GM12872 (cell line): ENCODE measurements at regions not wholly inside any gene's neighbourhood (a gene's known extent, or its start where the extent isn't known, plus 50 kb on each side); places are given as distances from the start of the nearest gene placed in this dataset.

ENCODE experiments used
- TF ChIP-seq, protein P1 (sequence below): IDR thresholded peaks from 3 replicates; pipeline ENCODE4 v1.5.1; 2011; ENCODE audit warnings: low read depth, mild to moderate bottlenecking, low read length, moderate library complexity; ENCODE audit not compliant: insufficient read depth

DNA sequence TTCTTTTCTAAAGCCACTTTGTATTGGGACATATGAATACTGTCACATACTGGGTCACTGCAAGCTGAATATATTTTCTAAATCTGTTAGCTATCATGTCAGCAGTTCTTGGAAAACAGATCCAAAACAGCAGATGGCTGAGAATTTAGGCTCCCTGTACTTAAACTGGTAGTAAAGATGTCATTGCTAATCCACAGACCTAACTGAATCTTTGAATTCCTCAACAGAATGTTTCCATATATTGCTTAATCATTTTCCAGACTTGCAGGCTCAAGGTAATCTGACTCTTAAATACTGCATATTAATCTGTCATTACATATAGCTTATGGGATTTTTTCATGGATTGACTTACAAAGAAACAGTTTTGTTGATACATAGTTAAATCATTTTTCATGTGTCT is 639.0 kb upstream of the KLHL1 start:
- TF ChIP-seq, protein P1, sequence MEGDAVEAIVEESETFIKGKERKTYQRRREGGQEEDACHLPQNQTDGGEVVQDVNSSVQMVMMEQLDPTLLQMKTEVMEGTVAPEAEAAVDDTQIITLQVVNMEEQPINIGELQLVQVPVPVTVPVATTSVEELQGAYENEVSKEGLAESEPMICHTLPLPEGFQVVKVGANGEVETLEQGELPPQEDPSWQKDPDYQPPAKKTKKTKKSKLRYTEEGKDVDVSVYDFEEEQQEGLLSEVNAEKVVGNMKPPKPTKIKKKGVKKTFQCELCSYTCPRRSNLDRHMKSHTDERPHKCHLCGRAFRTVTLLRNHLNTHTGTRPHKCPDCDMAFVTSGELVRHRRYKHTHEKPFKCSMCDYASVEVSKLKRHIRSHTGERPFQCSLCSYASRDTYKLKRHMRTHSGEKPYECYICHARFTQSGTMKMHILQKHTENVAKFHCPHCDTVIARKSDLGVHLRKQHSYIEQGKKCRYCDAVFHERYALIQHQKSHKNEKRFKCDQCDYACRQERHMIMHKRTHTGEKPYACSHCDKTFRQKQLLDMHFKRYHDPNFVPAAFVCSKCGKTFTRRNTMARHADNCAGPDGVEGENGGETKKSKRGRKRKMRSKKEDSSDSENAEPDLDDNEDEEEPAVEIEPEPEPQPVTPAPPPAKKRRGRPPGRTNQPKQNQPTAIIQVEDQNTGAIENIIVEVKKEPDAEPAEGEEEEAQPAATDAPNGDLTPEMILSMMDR = no peak

DNA sequence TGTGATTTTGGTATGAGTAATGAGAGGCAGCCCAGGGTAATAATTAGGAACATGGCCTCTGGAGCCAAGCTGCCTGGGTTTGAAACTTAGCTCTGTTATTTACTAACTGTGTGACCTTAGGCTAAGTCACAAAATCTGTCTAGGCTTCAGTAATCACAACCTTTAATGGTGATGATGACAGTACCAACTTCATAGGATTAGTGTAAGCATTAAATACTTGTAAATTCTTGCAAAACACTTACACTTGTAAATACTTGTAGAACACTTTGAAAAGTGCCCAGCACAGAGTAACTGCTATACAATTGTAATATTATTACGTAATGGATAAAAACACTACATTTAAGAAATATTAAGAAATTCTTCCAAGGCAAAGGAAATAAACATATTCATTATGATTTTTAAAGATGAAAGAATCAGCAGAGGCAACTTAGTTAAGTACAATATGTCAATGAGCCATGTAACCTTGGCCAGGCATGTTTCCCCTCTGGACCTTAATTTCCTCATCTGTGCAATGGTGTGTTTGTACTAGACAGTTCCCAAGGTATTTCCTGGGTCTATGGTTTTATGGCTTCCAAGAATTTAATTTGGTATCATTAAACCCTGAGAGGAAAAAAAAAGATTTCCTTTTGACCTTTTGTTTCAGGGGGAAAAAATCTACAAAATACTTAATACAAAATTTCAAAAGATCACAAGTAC is 628.5 kb upstream of the KLHL1 start:
- TF ChIP-seq, protein P1 = no peak

DNA sequence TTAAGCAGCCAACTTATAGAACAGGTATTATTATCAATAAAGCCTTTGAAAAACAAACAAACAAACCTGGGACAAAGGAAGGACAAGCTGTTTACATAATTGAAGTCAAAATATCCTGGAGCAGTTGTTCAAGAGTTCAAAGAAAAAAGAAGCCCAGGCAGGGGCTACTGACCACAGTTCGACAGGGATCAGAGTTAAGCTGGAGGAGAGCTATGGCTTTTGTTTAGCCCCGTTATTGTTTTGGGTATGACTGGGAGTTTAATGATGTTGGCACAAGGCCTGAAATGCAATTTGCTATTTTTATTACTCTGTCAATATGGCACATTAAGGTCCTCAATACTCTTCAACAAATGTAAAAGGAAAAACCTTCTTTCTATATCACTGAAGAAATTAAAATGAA is 624.4 kb upstream of the KLHL1 start:
- TF ChIP-seq, protein P1 = no peak

DNA sequence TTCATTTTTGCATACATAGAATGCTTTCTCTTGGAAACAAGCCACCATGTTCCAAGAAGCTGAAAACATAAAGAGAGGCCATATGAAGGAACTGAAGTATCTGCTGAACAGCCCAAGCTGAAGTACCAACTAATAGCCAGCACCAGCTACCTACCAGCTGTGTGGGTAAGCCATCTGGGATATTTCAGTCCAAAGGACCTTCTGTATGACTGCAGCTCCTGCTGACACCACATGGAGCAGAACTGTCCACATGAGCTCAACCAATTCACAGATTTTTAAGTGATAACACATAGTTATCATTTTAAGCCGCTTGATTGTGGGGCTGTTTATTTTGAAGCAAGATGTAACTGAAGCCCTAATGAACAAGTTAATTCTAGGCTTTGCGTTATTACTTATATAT is 621.1 kb upstream of the KLHL1 start:
- TF ChIP-seq, protein P1 = no peak

DNA sequence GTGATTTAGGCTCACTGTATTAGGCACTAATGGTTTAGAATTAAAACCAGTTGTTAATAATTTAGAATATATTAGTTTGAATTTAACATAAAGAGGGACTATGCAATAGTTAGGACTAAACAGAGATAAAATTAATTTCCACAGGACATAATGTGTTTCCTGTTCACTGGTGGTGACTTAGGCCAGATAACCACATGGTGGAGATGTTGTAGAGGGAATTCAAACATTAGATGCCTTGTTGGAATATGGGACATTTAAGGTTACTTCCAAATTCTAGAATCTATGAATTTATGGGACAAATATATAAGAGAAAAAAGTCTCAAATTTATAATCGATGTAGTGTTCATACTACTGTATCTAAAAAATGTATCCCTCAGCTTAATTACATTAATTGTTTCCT is 615.5 kb upstream of the KLHL1 start:
- TF ChIP-seq, protein P1 = no peak

DNA sequence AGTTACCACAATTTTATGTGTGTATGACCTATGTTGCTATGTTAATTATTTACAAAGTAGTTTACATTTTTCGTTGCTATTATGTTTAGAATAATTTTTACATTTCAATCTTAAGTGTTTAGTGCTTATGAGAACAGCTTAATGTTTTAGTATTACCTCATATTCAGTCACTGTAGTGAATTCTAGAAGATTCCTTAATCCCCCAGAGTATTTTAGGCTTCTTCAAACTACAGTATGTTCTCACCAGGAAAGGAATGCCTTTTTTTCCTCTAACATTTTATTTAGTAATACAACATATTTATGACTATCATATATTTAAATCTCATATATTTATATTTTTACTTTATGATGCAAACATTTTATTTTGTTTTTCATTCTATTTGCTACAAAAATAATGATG is 612.1 kb upstream of the KLHL1 start:
- TF ChIP-seq, protein P1 = no peak

DNA sequence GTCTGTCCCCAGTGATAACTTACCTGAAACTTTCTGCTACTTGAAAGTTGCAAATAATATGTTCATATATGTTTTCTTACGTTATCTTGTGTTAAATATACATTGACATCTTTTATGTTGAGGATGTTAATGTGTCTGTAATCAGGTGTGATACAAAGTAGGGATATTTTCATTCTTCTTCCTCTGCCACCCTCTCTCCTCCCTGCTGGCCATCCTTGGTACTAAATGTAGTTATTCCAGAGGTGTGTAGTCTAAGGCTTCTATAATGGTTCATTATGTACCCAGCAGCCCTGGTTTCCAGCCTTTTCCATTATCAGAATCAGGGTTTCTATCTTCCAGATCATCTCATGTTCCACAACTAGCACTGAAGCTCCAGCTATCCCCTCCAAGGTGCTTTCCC is 606.7 kb upstream of the KLHL1 start:
- TF ChIP-seq, protein P1 = peak; percentile 13; the same call in 1 of the 3 replicates
